ENCODE measurements at regions not wholly inside any gene's neighbourhood (a gene's known extent, or its start where the extent isn't known, plus 50 kb on each side); places are given as distances from the start of the nearest gene placed in this dataset.

DNA sequence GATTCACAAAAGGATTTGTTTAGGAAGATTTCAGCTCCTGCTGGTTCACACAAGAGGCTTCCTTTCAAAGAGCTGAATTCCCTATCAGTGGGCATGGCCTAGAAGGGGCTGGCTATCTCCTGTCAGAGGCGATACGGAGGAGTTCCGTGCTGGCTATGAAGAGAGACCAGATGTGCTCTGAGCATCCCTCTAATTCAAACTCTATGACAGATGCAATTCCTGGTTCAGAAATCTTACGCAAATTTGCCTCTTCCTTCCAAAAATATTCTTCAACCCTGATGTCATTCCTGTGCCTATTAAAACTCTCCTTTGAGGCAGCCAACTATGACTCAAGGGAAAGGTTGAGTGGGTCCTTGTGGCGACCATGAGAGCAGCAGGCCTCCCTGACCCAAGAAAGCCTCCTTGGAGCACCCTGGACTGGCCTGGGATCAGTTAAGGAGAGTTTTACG is 139.3 kb upstream of the HES1 start:
- H3K27ac ChIP-seq (ENCODE audit: low read length): no peak overlapping the region
- H3K4me3 ChIP-seq (ENCODE audit: low read length): no peak overlapping the region
- no peak overlapping the region for H3K9ac ChIP-seq (ENCODE audit: low read depth, low read length)
- no peaks in the 10 kb centered on the region for H3K36me3 ChIP-seq (ENCODE audit: insufficient read depth, low read depth, low read length)
- H3K4me1 ChIP-seq (ENCODE audit: insufficient read depth, low read length): peaks cover 22% of the 10 kb centered on the region; the same call in 1 of the 2 replicates
- H3K9me3 ChIP-seq (ENCODE audit: insufficient read depth, low read depth, low read length): no peaks in the 10 kb centered on the region
- H3K27me3 ChIP-seq (ENCODE audit: insufficient read depth, low read length): peaks cover 24% of the 10 kb centered on the region

- Histone ChIP-seq H3K27me3 (ENCODE audit: insufficient read depth, low read length) (peaks cover 31% of the 10 kb centered on the region), H3K4me1 (ENCODE audit: insufficient read depth, low read length) (peaks cover 26% of the 10 kb centered on the region; the same call in 1 of the 2 replicates), H3K36me3 (ENCODE audit: insufficient read depth, low read depth, low read length) (no peaks in the 10 kb centered on the region), H3K27ac (ENCODE audit: low read length) (no peak overlapping the region), H3K4me3 (ENCODE audit: low read length) (no peak overlapping the region), H3K9ac (ENCODE audit: low read depth, low read length) (no peak overlapping the region), H3K9me3 (ENCODE audit: insufficient read depth, low read depth, low read length) (no peaks in the 10 kb centered on the region)
These were observed 138.5 kb upstream of the HES1 start for GRCh38 chr3:193997228-193998122.

DNA sequence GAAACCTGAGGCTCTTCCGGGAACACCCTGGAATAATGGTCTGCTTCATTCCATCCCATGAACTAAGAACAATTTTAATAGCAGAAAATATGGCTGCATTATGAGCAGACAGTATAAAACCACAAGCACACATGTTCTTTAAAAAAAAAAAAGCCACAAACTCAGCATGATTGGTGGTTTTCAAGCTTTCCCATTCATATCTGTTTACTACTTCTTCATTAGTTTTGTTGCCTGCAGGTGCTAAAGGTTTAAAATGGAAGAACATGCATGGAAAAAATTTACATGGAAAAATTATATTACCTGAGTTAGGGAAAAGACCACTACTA is 137.9 kb upstream of the HES1 start:
- Histone ChIP-seq H3K4me1 (ENCODE audit: insufficient read depth, low read length) (peaks cover 26% of the 10 kb centered on the region; the same call in 1 of the 2 replicates), H3K9ac (ENCODE audit: low read depth, low read length) (no peak overlapping the region), H3K4me3 (ENCODE audit: low read length) (no peak overlapping the region), H3K36me3 (ENCODE audit: insufficient read depth, low read depth, low read length) (no peaks in the 10 kb centered on the region), H3K27ac (ENCODE audit: low read length) (no peak overlapping the region), H3K27me3 (ENCODE audit: insufficient read depth, low read length) (peaks cover 38% of the 10 kb centered on the region), H3K9me3 (ENCODE audit: insufficient read depth, low read depth, low read length) (no peaks in the 10 kb centered on the region)

DNA sequence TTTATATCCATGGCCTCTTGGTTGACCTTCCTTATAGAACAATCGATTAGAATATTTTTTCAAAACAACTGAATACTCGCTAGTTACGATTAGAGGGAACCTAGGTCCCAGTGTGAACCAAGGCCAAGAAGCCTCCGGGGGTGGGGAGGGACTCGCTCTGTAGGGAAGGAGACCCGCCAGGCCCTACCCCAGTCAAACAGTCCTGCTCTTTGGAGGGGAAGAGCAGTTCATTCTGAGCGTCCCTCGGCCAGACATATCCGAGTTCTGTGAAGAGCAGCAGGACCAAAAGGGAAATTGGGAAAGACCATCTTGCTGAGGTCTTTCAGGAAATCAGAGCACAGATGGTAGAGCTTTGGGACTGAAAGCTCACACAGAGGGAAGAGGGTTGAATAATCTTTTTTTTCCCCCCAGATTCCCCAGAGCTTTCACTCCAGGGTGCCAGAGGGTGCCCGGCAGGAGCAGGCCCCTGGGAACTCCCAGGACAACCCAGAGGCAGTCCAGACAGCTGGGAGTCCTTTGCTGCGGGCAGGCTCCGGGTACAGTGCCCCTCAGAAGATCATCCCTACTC is 137.2 kb upstream of the HES1 start:
- peaks cover 44% of the 10 kb centered on the region for H3K27me3 ChIP-seq (ENCODE audit: insufficient read depth, low read length)
- H3K27ac ChIP-seq (ENCODE audit: low read length): no peak overlapping the region
- no peaks in the 10 kb centered on the region for H3K9me3 ChIP-seq (ENCODE audit: insufficient read depth, low read depth, low read length)
- peaks cover 27% of the 10 kb centered on the region; the same call in 1 of the 2 replicates for H3K4me1 ChIP-seq (ENCODE audit: insufficient read depth, low read length)
- H3K9ac ChIP-seq (ENCODE audit: low read depth, low read length): no peak overlapping the region
- H3K4me3 ChIP-seq (ENCODE audit: low read length): no peak overlapping the region
- H3K36me3 ChIP-seq (ENCODE audit: insufficient read depth, low read depth, low read length): no peaks in the 10 kb centered on the region

GRCh38 chr3:194000100-194000499 is 135.8 kb upstream of the HES1 start:
- H3K9ac ChIP-seq (ENCODE audit: low read depth, low read length): no peak overlapping the region
- peaks cover 27% of the 10 kb centered on the region; the same call in 1 of the 2 replicates for H3K4me1 ChIP-seq (ENCODE audit: insufficient read depth, low read length)
- no peaks in the 10 kb centered on the region for H3K9me3 ChIP-seq (ENCODE audit: insufficient read depth, low read depth, low read length)
- no peak overlapping the region for H3K4me3 ChIP-seq (ENCODE audit: low read length)
- H3K36me3 ChIP-seq (ENCODE audit: insufficient read depth, low read depth, low read length): no peaks in the 10 kb centered on the region
- no peak overlapping the region for H3K27ac ChIP-seq (ENCODE audit: low read length)
- peaks cover 54% of the 10 kb centered on the region for H3K27me3 ChIP-seq (ENCODE audit: insufficient read depth, low read length)

DNA sequence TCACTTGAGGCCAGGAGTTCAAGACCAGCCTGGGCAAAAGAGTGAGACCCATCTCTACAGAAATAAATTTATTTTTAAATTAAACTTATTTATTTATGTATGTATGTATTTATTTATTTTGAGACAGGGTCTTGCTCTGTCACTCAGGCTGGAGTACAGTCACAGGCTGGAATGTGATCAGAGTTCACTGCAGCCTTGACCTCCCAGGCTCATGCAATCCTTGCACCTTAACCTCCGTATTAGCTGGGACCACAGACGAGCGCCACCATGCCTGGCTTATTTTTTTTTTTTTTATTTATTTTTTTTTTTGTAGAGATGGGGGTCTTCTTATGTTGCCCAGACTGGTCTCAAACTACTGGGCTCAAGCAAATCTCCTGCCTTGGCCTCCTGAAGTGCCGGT is 135.2 kb upstream of the HES1 start:
- Histone ChIP-seq H3K4me3 (ENCODE audit: low read length) (no peak overlapping the region), H3K4me1 (ENCODE audit: insufficient read depth, low read length) (peaks cover 24% of the 10 kb centered on the region; the same call in 1 of the 2 replicates), H3K27ac (ENCODE audit: low read length) (no peak overlapping the region), H3K36me3 (ENCODE audit: insufficient read depth, low read depth, low read length) (no peaks in the 10 kb centered on the region), H3K27me3 (ENCODE audit: insufficient read depth, low read length) (peaks cover 58% of the 10 kb centered on the region), H3K9me3 (ENCODE audit: insufficient read depth, low read depth, low read length) (no peaks in the 10 kb centered on the region), H3K9ac (ENCODE audit: low read depth, low read length) (no peak overlapping the region)

DNA sequence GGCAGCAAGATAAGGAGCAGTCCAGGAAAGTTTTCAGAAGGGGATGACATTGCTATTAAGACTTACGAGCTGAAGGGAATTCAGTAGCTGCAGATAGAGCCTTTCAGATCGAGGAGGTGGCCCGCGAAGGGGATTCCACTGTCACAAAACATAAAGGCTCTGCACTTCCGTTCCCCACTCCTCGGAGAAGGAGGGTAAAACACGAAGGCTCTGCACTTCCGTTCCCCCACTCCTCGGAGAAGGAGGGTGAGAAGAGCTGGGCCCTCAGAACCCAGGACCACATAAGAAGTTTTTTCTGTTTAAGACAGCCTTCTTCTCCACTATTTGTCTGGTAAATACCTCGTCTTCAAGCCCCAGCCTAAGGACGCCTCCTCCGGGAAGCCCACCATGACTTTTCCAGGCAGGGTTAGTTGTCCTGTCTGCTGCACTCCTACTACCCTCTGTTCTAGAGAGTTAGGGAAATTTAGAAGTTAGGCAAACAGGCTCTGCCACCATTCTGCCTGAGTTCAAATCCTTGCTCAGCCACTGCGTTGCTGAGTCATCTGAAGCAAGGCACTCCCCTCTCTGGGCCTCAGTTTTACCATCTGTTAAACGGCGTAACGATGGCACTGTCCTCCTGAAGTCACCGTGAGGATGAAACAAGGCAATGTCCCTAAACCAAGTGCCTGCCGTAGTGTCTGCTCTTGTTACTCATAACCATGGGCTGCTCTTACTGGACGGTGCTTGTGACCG is 134.1 kb upstream of the HES1 start:
- Histone ChIP-seq H3K36me3 (ENCODE audit: insufficient read depth, low read depth, low read length) (no peaks in the 10 kb centered on the region), H3K27ac (ENCODE audit: low read length) (no peak overlapping the region), H3K4me3 (ENCODE audit: low read length) (no peak overlapping the region), H3K4me1 (ENCODE audit: insufficient read depth, low read length) (peaks cover 23% of the 10 kb centered on the region; the same call in 1 of the 2 replicates), H3K9me3 (ENCODE audit: insufficient read depth, low read depth, low read length) (no peaks in the 10 kb centered on the region), H3K27me3 (ENCODE audit: insufficient read depth, low read length) (peaks cover 64% of the 10 kb centered on the region), H3K9ac (ENCODE audit: low read depth, low read length) (no peak overlapping the region)

DNA sequence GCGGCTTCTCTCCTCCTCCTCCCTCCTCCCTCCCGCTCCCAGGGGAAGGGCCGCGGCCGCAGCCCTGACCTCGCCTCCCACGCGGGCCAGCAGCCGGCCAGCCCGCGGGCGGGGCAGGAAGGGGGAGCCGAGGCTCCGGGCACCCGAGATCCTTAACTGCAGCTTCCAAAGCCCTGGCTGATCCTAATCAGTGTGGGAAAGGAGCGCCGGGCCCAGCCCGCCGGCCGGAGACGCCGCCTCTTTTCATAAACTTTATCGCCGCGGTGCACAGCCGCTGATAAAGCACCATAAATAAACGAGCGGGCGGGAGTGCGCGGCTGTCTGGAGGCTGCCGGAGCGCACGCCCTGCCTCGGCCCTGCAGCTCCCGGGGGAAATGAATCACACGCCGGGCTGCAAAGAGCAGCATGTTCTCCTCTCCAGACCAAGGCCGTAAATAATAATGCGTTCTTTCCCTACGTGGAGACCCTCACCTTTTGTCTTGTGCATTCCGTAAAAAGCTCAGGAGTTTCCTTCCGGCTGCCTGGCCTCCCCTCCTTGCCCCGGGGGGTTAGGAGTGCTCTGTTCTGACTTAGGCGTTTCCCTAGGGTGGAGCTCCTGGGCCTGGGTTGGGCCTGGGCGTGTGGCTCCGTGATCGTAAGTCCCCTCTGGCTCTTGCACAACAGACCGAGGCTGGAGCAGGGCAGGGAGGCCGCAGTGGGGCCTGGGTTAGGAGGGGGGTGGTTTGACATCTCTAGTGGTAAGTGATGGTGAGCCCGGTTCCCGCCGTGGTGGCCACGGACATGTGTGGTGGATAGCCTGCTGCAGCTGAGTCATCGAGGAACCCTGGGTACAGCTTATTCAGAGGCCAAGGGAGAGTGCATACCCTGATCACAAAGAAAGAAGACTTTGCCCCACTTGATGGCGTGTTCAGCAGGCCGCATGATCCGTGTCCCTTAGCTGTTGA is 132.6 kb upstream of the HES1 start:
- Histone ChIP-seq H3K27ac (ENCODE audit: low read length) (no peak overlapping the region), H3K4me3 (ENCODE audit: low read length) (peak overlapping the region; percentile 58), H3K36me3 (ENCODE audit: insufficient read depth, low read depth, low read length) (no peaks in the 10 kb centered on the region), H3K4me1 (ENCODE audit: insufficient read depth, low read length) (peaks cover 14% of the 10 kb centered on the region; the same call in 1 of the 2 replicates), H3K9me3 (ENCODE audit: insufficient read depth, low read depth, low read length) (no peaks in the 10 kb centered on the region), H3K9ac (ENCODE audit: low read depth, low read length) (peak overlapping the region; percentile 24; the same call in 1 of the 2 replicates), H3K27me3 (ENCODE audit: insufficient read depth, low read length) (peaks cover 64% of the 10 kb centered on the region)

DNA sequence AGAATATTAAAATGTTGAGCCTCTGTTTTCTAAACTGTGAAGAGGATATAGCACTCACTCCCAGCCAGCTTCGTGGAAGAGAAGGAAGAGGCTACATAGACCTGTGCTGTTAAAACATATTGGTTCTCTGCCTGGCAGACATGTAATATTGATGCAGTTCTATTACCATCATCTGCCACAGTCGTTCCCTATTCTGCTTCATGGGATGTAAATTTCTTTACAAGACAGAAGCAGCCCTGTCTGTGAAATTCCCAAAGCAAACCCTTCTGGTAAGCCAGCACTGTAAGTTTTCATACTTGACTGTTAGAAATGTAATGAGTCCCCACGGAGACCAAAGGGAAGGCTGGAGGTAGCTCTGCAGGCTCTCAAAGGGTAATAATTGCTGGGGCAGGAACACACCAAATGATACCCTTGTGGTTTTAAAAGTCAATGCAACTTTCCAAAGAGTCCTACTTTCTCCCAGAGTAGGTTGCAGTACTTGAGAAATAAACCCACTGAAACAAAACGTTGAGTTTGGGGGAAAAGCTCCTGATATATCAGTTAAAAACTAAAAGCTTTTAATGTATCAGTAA is 129.9 kb upstream of the HES1 start:
- H3K9me3 ChIP-seq (ENCODE audit: insufficient read depth, low read depth, low read length): no peaks in the 10 kb centered on the region
- H3K27ac ChIP-seq (ENCODE audit: low read length): no peak overlapping the region
- H3K27me3 ChIP-seq (ENCODE audit: insufficient read depth, low read length): peaks cover 61% of the 10 kb centered on the region
- no peaks in the 10 kb centered on the region for H3K36me3 ChIP-seq (ENCODE audit: insufficient read depth, low read depth, low read length)
- H3K4me3 ChIP-seq (ENCODE audit: low read length): no peak overlapping the region
- H3K9ac ChIP-seq (ENCODE audit: low read depth, low read length): no peak overlapping the region
- peaks cover 16% of the 10 kb centered on the region; the same call in 1 of the 2 replicates for H3K4me1 ChIP-seq (ENCODE audit: insufficient read depth, low read length)

GRCh38 chr3:194007592-194008337 is 128.2 kb upstream of the HES1 start:
- Histone ChIP-seq H3K36me3 (ENCODE audit: insufficient read depth, low read depth, low read length) (no peaks in the 10 kb centered on the region), H3K4me1 (ENCODE audit: insufficient read depth, low read length) (peaks cover 12% of the 10 kb centered on the region; the same call in 1 of the 2 replicates), H3K4me3 (ENCODE audit: low read length) (no peak overlapping the region), H3K9ac (ENCODE audit: low read depth, low read length) (no peak overlapping the region), H3K27ac (ENCODE audit: low read length) (no peak overlapping the region), H3K9me3 (ENCODE audit: insufficient read depth, low read depth, low read length) (no peaks in the 10 kb centered on the region), H3K27me3 (ENCODE audit: insufficient read depth, low read length) (peaks cover 51% of the 10 kb centered on the region)
